H9 (cell line): ENCODE measurements at regions not wholly inside any gene's neighbourhood (a gene's known extent, or its start where the extent isn't known, plus 50 kb on each side); places are given as distances from the start of the nearest gene placed in this dataset.

Experiments
- DNase-seq: peaks from one replicate; pipeline ENCODE4 v3.0.0-alpha.2; 2017
- H2AFZ ChIP-seq: one replicate; pipeline ENCODE4 v1.6.1; 2013; ENCODE audit warnings: mild to moderate bottlenecking, low read length, control low read depth, moderate library complexity
- H2AK5ac ChIP-seq: 2 replicates; pipeline ENCODE4 v1.6.1; 2013; ENCODE audit warnings: low read length, control low read depth, mixed read lengths; ENCODE audit not compliant: insufficient read length
- H2BK120ac ChIP-seq: one replicate; pipeline ENCODE4 v1.6.1; 2013; ENCODE audit warnings: low read depth, mild to moderate bottlenecking, low read length, control low read depth, inconsistent platforms; ENCODE audit not compliant: poor library complexity, severe bottlenecking
- H2BK12ac ChIP-seq: 2 replicates; pipeline ENCODE4 v1.6.1; 2013; ENCODE audit warnings: low read length, control low read depth, mixed read lengths, low read depth; ENCODE audit not compliant: insufficient read length
- H2BK15ac ChIP-seq: 2 replicates; pipeline ENCODE4 v1.6.1; 2013; ENCODE audit warnings: low read depth, low read length, control low read depth
- H2BK20ac ChIP-seq: one replicate; pipeline ENCODE4 v1.6.1; 2013; ENCODE audit warnings: low read depth, mild to moderate bottlenecking, low read length, control low read depth, inconsistent platforms; ENCODE audit not compliant: poor library complexity, severe bottlenecking
- H2BK5ac ChIP-seq: 2 replicates; pipeline ENCODE4 v1.6.1; 2013; ENCODE audit warnings: low read length, control low read depth, mixed read lengths; ENCODE audit not compliant: insufficient read length
- H3K14ac ChIP-seq: 2 replicates; pipeline ENCODE4 v1.6.1; 2013; ENCODE audit warnings: low read length, control low read depth; ENCODE audit not compliant: insufficient read depth
- H3K18ac ChIP-seq: 2 replicates; pipeline ENCODE4 v1.6.1; 2013; ENCODE audit warnings: low read depth, mild to moderate bottlenecking, mixed read lengths, low read length, control low read depth; ENCODE audit not compliant: insufficient read length
- H3K23ac ChIP-seq: 2 replicates; pipeline ENCODE4 v1.6.1; 2013; ENCODE audit warnings: low read length, control low read depth, mixed read lengths, low read depth; ENCODE audit not compliant: insufficient read length
- H3K23me2 ChIP-seq: 2 replicates; pipeline ENCODE4 v1.6.1; 2013; ENCODE audit warnings: low read depth, mild to moderate bottlenecking, mixed read lengths, low read length, control low read depth; ENCODE audit not compliant: insufficient read length, poor library complexity, severe bottlenecking
- H3K27ac ChIP-seq: 2 replicates; pipeline ENCODE4 v1.5.1; 2013; ENCODE audit warnings: low read length, control low read depth, mixed read lengths, low read depth; ENCODE audit not compliant: insufficient read length
- H3K27me3 ChIP-seq: 2 replicates; pipeline ENCODE4 v1.6.1; 2013; ENCODE audit warnings: low read length, control low read depth, inconsistent platforms; ENCODE audit not compliant: insufficient read depth
- H3K4ac ChIP-seq: 2 replicates; pipeline ENCODE4 v1.6.1; 2013; ENCODE audit warnings: low read depth, mild to moderate bottlenecking, control low read depth, inconsistent platforms, low read length, moderate library complexity
- H3K4me1 ChIP-seq: 2 replicates; pipeline ENCODE4 v1.6.1; 2013; ENCODE audit warnings: low read length, control low read depth, inconsistent platforms; ENCODE audit not compliant: insufficient read depth
- H3K4me2 ChIP-seq: 2 replicates; pipeline ENCODE4 v1.6.1; 2013; ENCODE audit warnings: low read length, control low read depth, mixed read lengths; ENCODE audit not compliant: insufficient read length, insufficient read depth
- H3K56ac ChIP-seq: 2 replicates; pipeline ENCODE4 v1.6.1; 2013; ENCODE audit warnings: low read depth, mild to moderate bottlenecking, mixed read lengths, low read length, control low read depth; ENCODE audit not compliant: insufficient read length
- H3K79me1 ChIP-seq: 2 replicates; pipeline ENCODE4 v1.6.1; 2013; ENCODE audit warnings: low read depth, mild to moderate bottlenecking, moderate library complexity, low read length, control low read depth, inconsistent platforms; ENCODE audit not compliant: insufficient read depth, poor library complexity, severe bottlenecking
- H3K79me2 ChIP-seq: 2 replicates; pipeline ENCODE4 v1.6.1; 2013; ENCODE audit warnings: low read length, control low read depth, inconsistent platforms; ENCODE audit not compliant: insufficient read depth
- H3K9ac ChIP-seq: 2 replicates; pipeline ENCODE4 v1.6.1; 2013; ENCODE audit warnings: low read length, control low read depth, mixed read lengths; ENCODE audit not compliant: insufficient read length; ENCODE audit errors: extremely low read depth
- H3K9me3 ChIP-seq: one replicate; pipeline ENCODE4 v1.6.1; 2013; ENCODE audit warnings: low read depth, low read length, inconsistent platforms; ENCODE audit not compliant: control insufficient read depth
- H3T11ph ChIP-seq: one replicate; pipeline ENCODE4 v1.6.1; 2013; ENCODE audit warnings: mild to moderate bottlenecking, low read length, control low read depth, inconsistent platforms
- H4K20me1 ChIP-seq: one replicate; pipeline ENCODE4 v1.6.1; 2013; ENCODE audit not compliant: control insufficient read depth, insufficient read length, insufficient read depth
- H4K5ac ChIP-seq: 2 replicates; pipeline ENCODE4 v1.6.1; 2013; ENCODE audit warnings: low read depth, mild to moderate bottlenecking, mixed read lengths, low read length, control low read depth; ENCODE audit not compliant: insufficient read length
- H4K8ac ChIP-seq: replicated peaks from 2 replicates; pipeline ENCODE4 v1.6.1; 2013; ENCODE audit warnings: low read length, control low read depth, mixed read lengths, low read depth; ENCODE audit not compliant: insufficient read length
- H4K91ac ChIP-seq: 2 replicates; pipeline ENCODE4 v1.6.1; 2013; ENCODE audit warnings: low read depth, mild to moderate bottlenecking, moderate library complexity, mixed read lengths, low read length, control low read depth; ENCODE audit not compliant: insufficient read length
- H3K27ac Mint-ChIP-seq, 3 experiments: 2 replicates in 2 of 3; 3 replicates in 1 of 3; pipeline ENCODE4 v1.8.0; 2020 to 2021; ENCODE audit warnings: mixed read lengths in 3 of 3, mild to moderate bottlenecking in 1 of 3, moderate library complexity in 1 of 3
- H3K27me3 Mint-ChIP-seq: 2 replicates; pipeline ENCODE4 v1.8.0; 2021; ENCODE audit warnings: low read depth, mild to moderate bottlenecking, moderate library complexity, mixed read lengths
- H3K36me3 Mint-ChIP-seq, 3 experiments: 2 replicates in 2 of 3; 3 replicates in 1 of 3; pipeline ENCODE4 v1.8.0; 2020 to 2021; ENCODE audit warnings: low read depth in 3 of 3, mixed read lengths in 3 of 3; ENCODE audit not compliant: insufficient read depth in 1 of 3
- H3K4me1 Mint-ChIP-seq, 2 experiments: 2 replicates each; pipeline ENCODE4 v1.8.0; 2020; ENCODE audit warnings: mixed read lengths in 2 of 2
- H3K4me3 Mint-ChIP-seq, 2 experiments: 2 replicates in 1 of 2; 3 replicates in 1 of 2; pipeline ENCODE4 v1.8.0; 2020 to 2021; ENCODE audit warnings: mild to moderate bottlenecking in 2 of 2, mixed read lengths in 2 of 2, moderate library complexity in 1 of 2
- H3K9me3 Mint-ChIP-seq, 2 experiments: 2 replicates in 1 of 2; 3 replicates in 1 of 2; pipeline ENCODE4 v1.8.0; 2020; ENCODE audit warnings: mild to moderate bottlenecking in 2 of 2, mixed read lengths in 2 of 2, moderate library complexity in 1 of 2
- CTCF ChIP-seq: fragments of 200-600 bp; sonication (generic); conservative IDR thresholded peaks from 3 replicates; pipeline ENCODE4 v1.8.0; 2021; ENCODE audit warnings: antibody characterized with exemption, mild to moderate bottlenecking
- WGBS: extraction: QIAGEN DNeasy Blood & Tissue Kit; methylation state at CpG from one replicate; pipeline ENCODE4 v1.1.7; 2013; ENCODE audit warnings: missing lambda C conversion rate, low lambda C conversion rate, mixed read lengths; ENCODE audit not compliant: insufficient read length; ENCODE audit errors: extremely low coverage; 5-methylcytosine and 5-hydroxymethylcytosine counted together

GRCh38 chr7:25913598-25914224 is 238.3 kb upstream of the NFE2L3 start:
- H2BK120ac ChIP-seq, result no peak overlapping the region
- H4K8ac ChIP-seq, result no peak overlapping the region
- H2AFZ ChIP-seq, result no peak overlapping the region
- Mint-ChIP-seq H3K36me3 (peaks cover 0 to 4% (median under 1%) of the 10 kb centered on the region in 3 experiments; a peak in 2 of 7 replicates), H3K4me3 (no peak overlapping the region), H3K27me3 (peaks cover 1% of the 10 kb centered on the region), H3K4me1 (no peaks in the 10 kb centered on the region), H3K9me3 (peaks cover 9 to 10% of the 10 kb centered on the region in 2 experiments; a peak in 4 of 5 replicates), H3K27ac (no peak overlapping the region)
- H3K4ac ChIP-seq, result no peak overlapping the region
- no peak overlapping the region for H3K27ac ChIP-seq
- no peak overlapping the region for H2BK5ac ChIP-seq
- no peaks in the 10 kb centered on the region for H3K79me1 ChIP-seq
- H3K4me1 ChIP-seq, result no peaks in the 10 kb centered on the region
- no peak overlapping the region for H3T11ph ChIP-seq
- no peak overlapping the region for H2AK5ac ChIP-seq
- no peak overlapping the region for H3K23ac ChIP-seq
- no peaks in the 10 kb centered on the region for H3K79me2 ChIP-seq
- H3K56ac ChIP-seq, result no peak overlapping the region
- TF ChIP-seq CTCF, result no peak
- H4K20me1 ChIP-seq, result no peaks in the 10 kb centered on the region
- no peak overlapping the region for H4K91ac ChIP-seq
- H3K23me2 ChIP-seq, result no peaks in the 10 kb centered on the region
- H3K4me2 ChIP-seq, result no peak overlapping the region
- H2BK20ac ChIP-seq, result no peak overlapping the region
- no peak for DNase-seq
- no peaks in the 10 kb centered on the region for H3K27me3 ChIP-seq
- H3K9ac ChIP-seq, result no peak overlapping the region
- WGBS, result no CpG with 5 or more reads among the region's 6 CpGs
- no peak overlapping the region for H4K5ac ChIP-seq
- H2BK15ac ChIP-seq, result no peak overlapping the region
- no peak overlapping the region for H3K14ac ChIP-seq
- no peak overlapping the region for H2BK12ac ChIP-seq
- no peaks in the 10 kb centered on the region for H3K9me3 ChIP-seq
- no peak overlapping the region for H3K18ac ChIP-seq
